ENCODE measurements at regions not wholly inside any gene's neighbourhood (a gene's known extent, or its start where the extent isn't known, plus 50 kb on each side); places are given as distances from the start of the nearest gene placed in this dataset.

DNA sequence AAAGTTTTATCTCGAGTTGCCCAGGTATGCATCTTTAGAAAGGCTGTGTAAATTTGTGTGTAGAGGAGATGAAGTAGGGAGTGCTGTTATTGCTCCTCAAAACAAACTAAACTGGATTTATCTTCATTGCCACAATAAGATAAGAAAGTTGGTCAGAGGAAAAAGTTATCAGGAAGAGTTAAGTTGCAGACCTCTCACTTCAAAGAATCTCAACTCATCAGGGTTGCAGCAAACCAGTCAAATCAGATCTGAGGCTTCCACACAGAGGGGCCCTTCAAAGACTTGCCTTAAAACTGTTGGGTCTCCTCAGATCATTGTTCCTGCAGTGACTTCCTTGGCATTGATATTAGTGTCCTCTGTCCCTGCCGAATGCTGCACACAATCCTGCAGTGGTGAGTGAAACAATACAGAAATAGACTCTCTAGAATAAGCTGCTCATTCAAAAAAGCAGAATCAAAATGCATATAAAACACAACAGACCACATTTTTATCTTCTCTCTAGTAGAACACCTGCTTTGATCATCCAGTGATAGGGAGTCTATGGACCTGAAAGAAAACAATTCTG, 191.2 kb upstream of the CBLB start:
- TF ChIP-seq, protein P1, sequence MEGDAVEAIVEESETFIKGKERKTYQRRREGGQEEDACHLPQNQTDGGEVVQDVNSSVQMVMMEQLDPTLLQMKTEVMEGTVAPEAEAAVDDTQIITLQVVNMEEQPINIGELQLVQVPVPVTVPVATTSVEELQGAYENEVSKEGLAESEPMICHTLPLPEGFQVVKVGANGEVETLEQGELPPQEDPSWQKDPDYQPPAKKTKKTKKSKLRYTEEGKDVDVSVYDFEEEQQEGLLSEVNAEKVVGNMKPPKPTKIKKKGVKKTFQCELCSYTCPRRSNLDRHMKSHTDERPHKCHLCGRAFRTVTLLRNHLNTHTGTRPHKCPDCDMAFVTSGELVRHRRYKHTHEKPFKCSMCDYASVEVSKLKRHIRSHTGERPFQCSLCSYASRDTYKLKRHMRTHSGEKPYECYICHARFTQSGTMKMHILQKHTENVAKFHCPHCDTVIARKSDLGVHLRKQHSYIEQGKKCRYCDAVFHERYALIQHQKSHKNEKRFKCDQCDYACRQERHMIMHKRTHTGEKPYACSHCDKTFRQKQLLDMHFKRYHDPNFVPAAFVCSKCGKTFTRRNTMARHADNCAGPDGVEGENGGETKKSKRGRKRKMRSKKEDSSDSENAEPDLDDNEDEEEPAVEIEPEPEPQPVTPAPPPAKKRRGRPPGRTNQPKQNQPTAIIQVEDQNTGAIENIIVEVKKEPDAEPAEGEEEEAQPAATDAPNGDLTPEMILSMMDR (IDR thresholded peaks at IDR 0.05; ENCODE audit: low read depth, low read length), result no peak
- TF ChIP-seq EZH2phosphoT487 (IDR thresholded peaks at IDR 0.05; ENCODE audit: low read depth), result no peak
- Histone ChIP-seq H3K27me3 (ENCODE audit: low read depth, low read length) (no peaks in the 10 kb centered on the region), H3K4me2 (ENCODE audit: low read length) (no peak overlapping the region), H3K79me2 (ENCODE audit: low read length) (no peaks in the 10 kb centered on the region), H3K9me3 (ENCODE audit: insufficient read depth, low read length) (no peaks in the 10 kb centered on the region), H3K36me3 (replicated peaks; ENCODE audit: low read depth, low read length) (no peaks in the 10 kb centered on the region), H3K4me1 (ENCODE audit: low read length) (no peaks in the 10 kb centered on the region), H3K4me3 (ENCODE audit: low read length) (no peak overlapping the region), H3K9ac (ENCODE audit: low read length) (no peak overlapping the region), H3K27ac (ENCODE audit: low read length) (no peak overlapping the region), H4K20me1 (ENCODE audit: insufficient read depth, low read length) (no peaks in the 10 kb centered on the region), H2AFZ (ENCODE audit: low read depth, low read length) (no peak overlapping the region)

DNA sequence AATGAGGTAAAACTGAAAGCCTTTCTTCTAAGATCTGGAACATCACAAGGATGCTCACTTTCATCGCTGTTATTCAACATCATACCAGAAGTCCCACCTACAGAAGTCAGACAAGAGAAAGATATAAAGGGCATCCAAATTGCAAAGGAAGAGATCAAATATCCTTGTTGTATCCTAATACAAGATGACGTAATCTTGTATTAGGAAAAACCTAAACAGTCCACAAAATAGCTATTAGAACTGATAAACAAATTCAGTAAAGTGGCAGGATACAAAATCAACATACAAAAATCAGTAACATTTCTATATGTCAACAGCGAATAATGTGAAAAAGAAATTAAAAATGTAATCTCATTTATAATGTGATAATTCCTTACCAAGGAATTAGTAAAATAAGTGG, 195.1 kb upstream of the CBLB start:
- Histone ChIP-seq H3K9me3 (ENCODE audit: insufficient read depth, low read length) (no peaks in the 10 kb centered on the region), H2AFZ (ENCODE audit: low read depth, low read length) (no peak overlapping the region), H3K4me3 (ENCODE audit: low read length) (no peak overlapping the region), H3K36me3 (replicated peaks; ENCODE audit: low read depth, low read length) (no peaks in the 10 kb centered on the region), H3K9ac (ENCODE audit: low read length) (no peak overlapping the region), H3K4me1 (ENCODE audit: low read length) (peaks cover 10% of the 10 kb centered on the region), H3K79me2 (ENCODE audit: low read length) (no peaks in the 10 kb centered on the region), H3K4me2 (ENCODE audit: low read length) (no peak overlapping the region), H3K27ac (ENCODE audit: low read length) (no peak overlapping the region), H3K27me3 (ENCODE audit: low read depth, low read length) (no peaks in the 10 kb centered on the region), H4K20me1 (ENCODE audit: insufficient read depth, low read length) (no peaks in the 10 kb centered on the region)
- no peak for TF ChIP-seq EZH2phosphoT487 (IDR thresholded peaks at IDR 0.05; ENCODE audit: low read depth)
- TF ChIP-seq, protein P1 (IDR thresholded peaks at IDR 0.05; ENCODE audit: low read depth, low read length), result no peak

DNA sequence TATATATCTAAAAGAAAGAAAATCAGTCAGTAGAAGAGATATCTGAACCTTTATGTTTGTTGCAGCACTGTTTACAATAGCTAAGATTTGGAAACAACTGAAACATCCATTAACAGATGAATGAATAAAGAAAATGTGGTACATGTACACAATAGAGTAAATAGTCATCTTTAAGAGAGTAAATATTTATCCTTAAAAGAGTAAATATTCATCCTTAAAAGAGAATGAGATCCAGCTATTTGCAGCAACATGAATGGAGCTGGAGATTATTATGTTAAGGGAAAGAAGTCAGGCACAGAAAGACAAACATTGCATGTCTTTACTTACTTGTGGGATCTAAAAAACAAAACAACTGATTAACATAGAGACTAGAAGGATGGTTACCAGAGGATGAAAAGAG, 197.0 kb upstream of the CBLB start:
- TF ChIP-seq, protein P1 (IDR thresholded peaks at IDR 0.05; ENCODE audit: low read depth, low read length), result no peak
- no peak for TF ChIP-seq EZH2phosphoT487 (IDR thresholded peaks at IDR 0.05; ENCODE audit: low read depth)
- no peaks in the 10 kb centered on the region for H3K9me3 ChIP-seq (ENCODE audit: insufficient read depth, low read length)
- no peak overlapping the region for H2AFZ ChIP-seq (ENCODE audit: low read depth, low read length)
- H3K79me2 ChIP-seq (ENCODE audit: low read length), result no peaks in the 10 kb centered on the region
- H3K4me3 ChIP-seq (ENCODE audit: low read length), result no peak overlapping the region
- H3K4me1 ChIP-seq (ENCODE audit: low read length), result peaks cover 10% of the 10 kb centered on the region
- no peaks in the 10 kb centered on the region for H4K20me1 ChIP-seq (ENCODE audit: insufficient read depth, low read length)
- no peak overlapping the region for H3K27ac ChIP-seq (ENCODE audit: low read length)
- H3K36me3 ChIP-seq (replicated peaks; ENCODE audit: low read depth, low read length), result no peaks in the 10 kb centered on the region
- no peak overlapping the region for H3K4me2 ChIP-seq (ENCODE audit: low read length)
- no peaks in the 10 kb centered on the region for H3K27me3 ChIP-seq (ENCODE audit: low read depth, low read length)
- H3K9ac ChIP-seq (ENCODE audit: low read length), result no peak overlapping the region

DNA sequence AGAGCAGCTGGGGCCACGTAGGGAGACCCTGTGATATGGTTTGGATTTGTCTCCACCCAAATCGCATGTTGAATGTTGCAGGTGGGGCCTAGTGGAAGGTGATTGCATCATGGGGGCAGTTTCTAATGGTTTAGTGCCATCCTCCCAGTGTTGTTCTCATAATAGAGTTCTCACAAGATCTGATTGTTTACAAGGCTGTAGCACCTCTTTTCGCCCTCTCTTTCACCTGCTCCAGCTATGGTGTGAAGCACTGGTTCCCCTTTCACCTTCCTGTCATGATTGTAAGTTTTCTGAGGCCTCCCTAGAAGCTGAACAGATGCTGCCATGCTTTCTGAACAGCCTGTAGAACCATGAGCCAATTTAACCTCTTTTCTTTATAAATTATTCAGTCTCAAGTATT, 198.9 kb upstream of the CBLB start:
- no peaks in the 10 kb centered on the region for H4K20me1 ChIP-seq (ENCODE audit: insufficient read depth, low read length)
- 0 out of 2 replicates have a peak overlapping the region, but pooled peaks have one; percentile 12 for H3K4me2 ChIP-seq (ENCODE audit: low read length)
- H3K27ac ChIP-seq (ENCODE audit: low read length), result peak overlapping the region; percentile 2; the same call in 1 of the 2 replicates

More for the DNA sequence above, 198.9 kb upstream of the CBLB start:
- no peak for TF ChIP-seq EZH2phosphoT487 (IDR thresholded peaks at IDR 0.05; ENCODE audit: low read depth)
- TF ChIP-seq, protein P1 (IDR thresholded peaks at IDR 0.05; ENCODE audit: low read depth, low read length), result no peak
- H3K27me3 ChIP-seq (ENCODE audit: low read depth, low read length), result no peaks in the 10 kb centered on the region
- no peaks in the 10 kb centered on the region for H3K79me2 ChIP-seq (ENCODE audit: low read length)
- H3K9me3 ChIP-seq (ENCODE audit: insufficient read depth, low read length), result no peaks in the 10 kb centered on the region; the same call in 1 of the 2 replicates
- no peak overlapping the region for H3K9ac ChIP-seq (ENCODE audit: low read length)
- H3K4me3 ChIP-seq (ENCODE audit: low read length), result no peak overlapping the region
- no peaks in the 10 kb centered on the region for H3K36me3 ChIP-seq (replicated peaks; ENCODE audit: low read depth, low read length)
- 0 out of 2 replicates have a peak overlapping the region, but pooled peaks have one; percentile 25 for H2AFZ ChIP-seq (ENCODE audit: low read depth, low read length)
- peaks cover 10% of the 10 kb centered on the region for H3K4me1 ChIP-seq (ENCODE audit: low read length)
